HepG2 (cell line): ENCODE measurements at regions not wholly inside any gene's neighbourhood (a gene's known extent, or its start where the extent isn't known, plus 50 kb on each side); places are given as distances from the start of the nearest gene placed in this dataset.
A peak's percentile ranks its signal among the peaks of the same experiment; 100 is the strongest.

ENCODE experiments used
- AGO1 ChIP-seq: fragments of 200-400 bp; formaldehyde crosslinking; IDR thresholded peaks from 2 replicates; pipeline ENCODE4 v1.6.1; 2017; ENCODE audit warnings: mild to moderate bottlenecking, low read depth, low read length, moderate library complexity; ENCODE audit not compliant: poor library complexity, severe bottlenecking
- CREB1 ChIP-seq, 2 experiments: fragments of 450-650 bp in 1 of 2; IDR thresholded peaks; 2 replicates each; pipeline ENCODE4 v1.6.1; 2016 to 2017; ENCODE audit warnings: control low read depth in 1 of 2, mild to moderate bottlenecking in 1 of 2, missing compliant biosample characterization in 1 of 2, missing genetic modification characterization in 1 of 2
- FOXP1 ChIP-seq, 2 experiments: fragments of 450-650 bp in 1 of 2; IDR thresholded peaks; 2 replicates each; pipeline ENCODE4 v1.6.1; 2017 to 2018; ENCODE audit warnings: antibody characterized with exemption in 1 of 2
- GMEB1 ChIP-seq: sonication (generic); formaldehyde crosslinking; IDR thresholded peaks from 2 replicates; pipeline ENCODE4 v1.5.1; 2020; ENCODE audit warnings: missing genetic modification reagents, mild to moderate bottlenecking, borderline replicate concordance
- KLF9 ChIP-seq: IDR thresholded peaks from 2 replicates; pipeline ENCODE4 v1.6.1; 2016; ENCODE audit warnings: low read depth
- NR0B2 ChIP-seq: sonication (generic); formaldehyde crosslinking; IDR thresholded peaks from 2 replicates; pipeline ENCODE4 v1.4.0; 2020; ENCODE audit warnings: mild to moderate bottlenecking, missing genetic modification reagents
- NRL ChIP-seq: sonication (generic); formaldehyde crosslinking; IDR thresholded peaks from 2 replicates; pipeline ENCODE4 v1.5.0; 2020; ENCODE audit warnings: missing genetic modification reagents, mild to moderate bottlenecking, moderate library complexity, borderline replicate concordance
- POGZ ChIP-seq: sonication (generic); formaldehyde crosslinking; IDR thresholded peaks from 2 replicates; pipeline ENCODE4 v1.4.0; 2020; ENCODE audit warnings: mild to moderate bottlenecking, missing genetic modification reagents
- TBP ChIP-seq: sonication (generic); formaldehyde crosslinking; IDR thresholded peaks from 2 replicates; pipeline ENCODE4 v1.5.0; 2020; ENCODE audit warnings: missing genetic modification reagents
- XRCC5 ChIP-seq: fragments of 200-400 bp; formaldehyde crosslinking; optimal IDR thresholded peaks from 2 replicates; pipeline ENCODE3; 2017; ENCODE audit warnings: mild to moderate bottlenecking, low read length
- ZBTB40 ChIP-seq, 2 experiments: fragments of 450-650 bp in 1 of 2; sonication (generic) in 1 of 2; formaldehyde crosslinking in 1 of 2; IDR thresholded peaks; 2 replicates each; pipeline versions ENCODE4 v1.6.1 to v1.8.0; 2016 to 2022; ENCODE audit warnings: antibody characterized with exemption in 1 of 2, mild to moderate bottlenecking in 1 of 2, missing genetic modification reagents in 1 of 2
- ZNF431 ChIP-seq: sonication (generic); formaldehyde crosslinking; IDR thresholded peaks from 2 replicates; pipeline ENCODE4 v1.9.0; 2022; ENCODE audit warnings: missing genetic modification reagents, low read depth, mild to moderate bottlenecking, borderline replicate concordance
- ZNF768 ChIP-seq: sonication (generic); formaldehyde crosslinking; IDR thresholded peaks from 2 replicates; pipeline ENCODE4 v1.4.0; 2020; ENCODE audit warnings: missing genetic modification reagents
- ZNF841 ChIP-seq: sonication (generic); formaldehyde crosslinking; IDR thresholded peaks from 2 replicates; pipeline ENCODE4 v1.8.1; 2023; ENCODE audit warnings: missing genetic modification reagents, borderline replicate concordance
- TF ChIP-seq, protein P1 (sequence below): sonication (generic); formaldehyde crosslinking; IDR thresholded peaks from 2 replicates; pipeline ENCODE4 v1.5.1; 2020; ENCODE audit warnings: mild to moderate bottlenecking, missing genetic modification reagents

DNA sequence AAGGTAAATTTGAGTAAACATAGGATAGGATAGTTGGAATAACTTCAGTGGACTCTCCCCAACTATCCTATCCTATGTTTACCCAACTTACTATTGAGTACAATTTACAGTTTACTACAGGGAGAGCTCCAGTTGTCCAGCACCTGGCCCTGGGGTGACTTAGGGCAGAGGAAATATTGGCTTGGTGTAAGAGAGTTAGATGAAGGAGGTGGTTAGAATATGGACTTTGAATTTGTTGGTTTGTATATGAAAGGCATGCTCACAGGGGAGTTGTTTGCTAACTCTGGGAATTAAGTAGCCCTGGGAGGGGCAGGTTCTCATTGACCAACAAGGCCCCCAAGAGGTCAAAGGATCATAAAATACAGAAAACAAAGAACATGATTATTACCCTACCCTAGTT, 497.7 kb downstream of the ARL4A start (continued):
- no peak for TF ChIP-seq ZBTB40 (IDR thresholded peaks at IDR 0.05)
- no peak for TF ChIP-seq ZBTB40 (CRISPR knock-in tag; IDR thresholded peaks at IDR 0.05)
- TF ChIP-seq NR0B2 (CRISPR knock-in tag) = no peak
- TF ChIP-seq, protein P1, sequence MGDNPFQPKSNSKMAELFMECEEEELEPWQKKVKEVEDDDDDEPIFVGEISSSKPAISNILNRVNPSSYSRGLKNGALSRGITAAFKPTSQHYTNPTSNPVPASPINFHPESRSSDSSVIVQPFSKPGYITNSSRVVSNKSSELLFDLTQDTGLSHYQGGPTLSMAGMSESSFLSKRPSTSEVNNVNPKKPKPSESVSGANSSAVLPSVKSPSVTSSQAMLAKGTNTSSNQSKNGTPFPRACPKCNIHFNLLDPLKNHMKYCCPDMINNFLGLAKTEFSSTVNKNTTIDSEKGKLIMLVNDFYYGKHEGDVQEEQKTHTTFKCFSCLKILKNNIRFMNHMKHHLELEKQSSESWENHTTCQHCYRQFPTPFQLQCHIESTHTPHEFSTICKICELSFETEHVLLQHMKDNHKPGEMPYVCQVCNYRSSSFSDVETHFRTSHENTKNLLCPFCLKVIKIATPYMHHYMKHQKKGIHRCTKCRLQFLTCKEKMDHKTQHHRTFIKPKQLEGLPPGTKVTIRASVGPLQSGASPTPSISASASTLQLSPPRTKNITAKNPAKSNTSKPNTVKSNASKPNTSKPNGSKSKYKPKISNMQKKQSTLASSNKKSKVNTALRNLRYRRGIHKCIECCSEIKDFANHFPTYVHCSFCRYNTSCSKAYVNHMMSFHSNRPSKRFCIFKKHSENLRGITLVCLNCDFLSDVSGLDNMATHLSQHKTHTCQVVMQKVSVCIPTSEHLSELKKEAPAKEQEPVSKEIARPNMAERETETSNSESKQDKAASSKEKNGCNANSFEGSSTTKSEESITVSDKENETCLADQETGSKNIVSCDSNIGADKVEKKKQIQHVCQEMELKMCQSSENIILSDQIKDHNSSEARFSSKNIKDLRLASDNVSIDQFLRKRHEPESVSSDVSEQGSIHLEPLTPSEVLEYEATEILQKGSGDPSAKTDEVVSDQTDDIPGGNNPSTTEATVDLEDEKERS = peak; percentile 74; the same call in 1 of the 2 replicates
- TF ChIP-seq AGO1 = no peak
- TF ChIP-seq ZNF768 = no peak
- no peak for TF ChIP-seq ZNF841 (CRISPR knock-in tag)
- no peak for TF ChIP-seq CREB1 (IDR thresholded peaks at IDR 0.05)
- peak; percentile 48; the same call in 1 of the 2 replicates for TF ChIP-seq CREB1 (CRISPR knock-in tag; IDR thresholded peaks at IDR 0.05)
- no peak for TF ChIP-seq TBP (CRISPR knock-in tag)
- TF ChIP-seq GMEB1 (CRISPR knock-in tag) = no peak
- no peak for TF ChIP-seq FOXP1 (IDR thresholded peaks at IDR 0.05)
- TF ChIP-seq FOXP1 (CRISPR knock-in tag; IDR thresholded peaks at IDR 0.05) = peak; percentile 89
- TF ChIP-seq ZNF431 (CRISPR knock-in tag) = no peak
- no peak for TF ChIP-seq XRCC5
- peak; percentile 69 for TF ChIP-seq POGZ (CRISPR knock-in tag)
- TF ChIP-seq NRL = no peak
- TF ChIP-seq KLF9 (CRISPR knock-in tag) = no peak
